H1 (cell line): ENCODE measurements at regions not wholly inside any gene's neighbourhood (a gene's known extent, or its start where the extent isn't known, plus 50 kb on each side); places are given as distances from the start of the nearest gene placed in this dataset.

ENCODE experiments used
- CTCF ChIA-PET: fragments of 300-600 bp; sonication (Branson Sonifier 250); formaldehyde crosslinking; loops from one replicate; lab custom pipeline; 2021; ENCODE audit not compliant: partially characterized antibody; lab: Charles Lee
- POLR2A ChIA-PET: fragments of 300-600 bp; sonication (Branson Sonifier 250); formaldehyde crosslinking; loops from one replicate; lab custom pipeline; 2021; ENCODE audit warnings: inconsistent platforms; ENCODE audit not compliant: partially characterized antibody; lab: Charles Lee
- DNase-seq, 2 experiments: peaks; one replicate each; pipeline versions ENCODE4 v3.0.0 to v3.0.0-alpha.2; 2010 to 2022; ENCODE audit warnings: low spot score in 2 of 2, low read depth in 1 of 2, mixed read lengths in 1 of 2
- FAIRE-seq: peaks from 2 replicates; lab custom pipeline; 2011; peaks lifted over from hg19 to GRCh38; lab: Jason Lieb, UNC
- H2AFZ ChIP-seq: 2 replicates; pipeline ENCODE4 v1.8.1; 2012; ENCODE audit warnings: low read length, inconsistent platforms
- H2AK5ac ChIP-seq: 2 replicates; pipeline ENCODE4 v1.6.1; 2013; ENCODE audit warnings: low read depth, low read length
- H2BK120ac ChIP-seq: replicated peaks from 2 replicates; pipeline ENCODE3; 2013; ENCODE audit warnings: low read depth, low read length, inconsistent platforms
- H2BK12ac ChIP-seq: 2 replicates; pipeline ENCODE4 v1.6.1; 2013; ENCODE audit warnings: low read depth, low read length
- H2BK15ac ChIP-seq: 2 replicates; pipeline ENCODE4 v1.6.1; 2013; ENCODE audit warnings: low read length
- H2BK20ac ChIP-seq: 2 replicates; pipeline ENCODE4 v1.6.1; 2013; ENCODE audit warnings: low read length
- H2BK5ac ChIP-seq: 2 replicates; pipeline ENCODE4 v1.6.1; 2013; ENCODE audit warnings: low read depth, low read length
- H3K14ac ChIP-seq: 2 replicates; pipeline ENCODE4 v1.6.1; 2013; ENCODE audit warnings: inconsistent platforms; ENCODE audit not compliant: insufficient read length
- H3K18ac ChIP-seq: 2 replicates; pipeline ENCODE4 v1.6.1; 2013; ENCODE audit warnings: low read length; ENCODE audit errors: extremely low read depth
- H3K23ac ChIP-seq: 2 replicates; pipeline ENCODE4 v1.6.1; 2013; ENCODE audit warnings: inconsistent platforms; ENCODE audit not compliant: insufficient read length
- H3K23me2 ChIP-seq: 2 replicates; pipeline ENCODE4 v1.6.1; 2013; ENCODE audit warnings: low read depth, low read length
- H3K27ac ChIP-seq: 2 replicates; pipeline ENCODE4 v1.6.1; 2011; ENCODE audit warnings: low read depth, low read length, inconsistent platforms
- H3K27me3 ChIP-seq, 4 experiments: replicated peaks in 1 of 4; 1 replicate in 1 of 4; 2 replicates in 3 of 4; pipeline versions ENCODE4 v1.6.1 to v1.8.1; 2011 to 2013; ENCODE audit warnings: low read length in 3 of 4, mild to moderate bottlenecking in 3 of 4, inconsistent platforms in 2 of 4, mixed read lengths in 2 of 4, moderate library complexity in 1 of 4; ENCODE audit not compliant: control insufficient read depth in 3 of 4, insufficient read depth in 3 of 4; ENCODE audit errors: extremely low read depth in 1 of 4
- H3K36me3 ChIP-seq, 4 experiments: 2 replicates each; pipeline versions ENCODE4 v1.6.1 to v1.8.1; 2011 to 2013; ENCODE audit warnings: mild to moderate bottlenecking in 4 of 4, low read length in 3 of 4, moderate library complexity in 2 of 4, control low read depth in 1 of 4, inconsistent platforms in 1 of 4; ENCODE audit not compliant: insufficient read depth in 4 of 4, control insufficient read depth in 2 of 4
- H3K4ac ChIP-seq: replicated peaks from 2 replicates; pipeline ENCODE3; 2013; ENCODE audit warnings: low read length, low read depth, mixed read lengths, inconsistent platforms; ENCODE audit not compliant: insufficient read length
- H3K4me1 ChIP-seq, 4 experiments: replicated peaks in 1 of 4; 1 replicate in 1 of 4; 2 replicates in 3 of 4; pipeline versions ENCODE4 v1.6.1 to v1.8.1; 2011 to 2013; ENCODE audit warnings: low read length in 3 of 4, inconsistent platforms in 2 of 4, mixed read lengths in 1 of 4; ENCODE audit not compliant: insufficient read depth in 4 of 4, control insufficient read depth in 3 of 4
- H3K4me2 ChIP-seq, 2 experiments: 2 replicates each; pipeline versions ENCODE4 v1.6.1 to v1.8.1; 2011 to 2013; ENCODE audit warnings: low read depth in 2 of 2, low read length in 2 of 2, control low read depth in 1 of 2, inconsistent platforms in 1 of 2, mild to moderate bottlenecking in 1 of 2; ENCODE audit not compliant: insufficient read depth in 1 of 2
- H3K4me3 ChIP-seq, 4 experiments: fragments of 200-600, 300-600 bp in 1 of 4; sonication (generic), shearing (Covaris generic), sonication (Bioruptor Twin) in 1 of 4; 2 replicates each; pipeline versions ENCODE4 v1.5.1 to v1.8.1; 2011 to 2016; ENCODE audit warnings: low read length in 4 of 4, low read depth in 3 of 4, control low read depth in 2 of 4, inconsistent platforms in 2 of 4, mild to moderate bottlenecking in 2 of 4, mixed read lengths in 1 of 4, moderate library complexity in 1 of 4; ENCODE audit not compliant: insufficient read depth in 2 of 4; ENCODE audit errors: extremely low read depth in 1 of 4
- H3K56ac ChIP-seq: replicated peaks from 2 replicates; pipeline ENCODE3; 2013; ENCODE audit warnings: low read depth, mild to moderate bottlenecking, mixed read lengths, low read length, inconsistent platforms; ENCODE audit not compliant: insufficient read length
- H3K79me1 ChIP-seq: 2 replicates; pipeline ENCODE4 v1.6.1; 2013; ENCODE audit warnings: low read depth, low read length, control low read depth
- H3K79me2 ChIP-seq, 2 experiments: 2 replicates each; pipeline versions ENCODE4 v1.6.1 to v1.8.1; 2012 to 2013; ENCODE audit warnings: low read length in 2 of 2, mild to moderate bottlenecking in 2 of 2, inconsistent platforms in 1 of 2; ENCODE audit not compliant: insufficient read depth in 2 of 2, control insufficient read depth in 1 of 2
- H3K9ac ChIP-seq, 4 experiments: replicated peaks in 1 of 4; 1 replicate in 1 of 4; 2 replicates in 3 of 4; pipeline versions ENCODE4 v1.6.1 to v1.8.1; 2011 to 2013; ENCODE audit warnings: low read depth in 3 of 4, low read length in 3 of 4, control low read depth in 2 of 4, mild to moderate bottlenecking in 2 of 4, moderate library complexity in 2 of 4, inconsistent platforms in 1 of 4; ENCODE audit errors: extremely low read depth in 1 of 4
- H3K9me3 ChIP-seq, 2 experiments: 2 replicates each; pipeline versions ENCODE4 v1.6.1 to v1.8.1; 2012 to 2013; ENCODE audit warnings: mild to moderate bottlenecking in 2 of 2, moderate library complexity in 2 of 2, control low read depth in 1 of 2, inconsistent platforms in 1 of 2, low read depth in 1 of 2, low read length in 1 of 2, mixed read lengths in 1 of 2; ENCODE audit not compliant: insufficient read depth in 2 of 2
- H4K20me1 ChIP-seq, 2 experiments: replicated peaks in 1 of 2; 2 replicates each; pipeline versions ENCODE3 to v1.8.1; 2011 to 2013; ENCODE audit warnings: inconsistent platforms in 2 of 2, low read length in 2 of 2, mild to moderate bottlenecking in 1 of 2; ENCODE audit not compliant: insufficient read depth in 2 of 2, control insufficient read depth in 1 of 2
- H4K5ac ChIP-seq: 2 replicates; pipeline ENCODE4 v1.6.1; 2013; ENCODE audit warnings: low read length, low read depth, mixed read lengths, inconsistent platforms; ENCODE audit not compliant: insufficient read length
- H4K8ac ChIP-seq: 2 replicates; pipeline ENCODE4 v1.8.0; 2013; ENCODE audit warnings: mild to moderate bottlenecking, moderate library complexity, low read length, inconsistent platforms; ENCODE audit not compliant: insufficient read depth; ENCODE audit errors: extremely low read depth
- H4K91ac ChIP-seq: replicated peaks from 2 replicates; pipeline ENCODE3; 2013; ENCODE audit warnings: low read length, mixed read lengths, inconsistent platforms; ENCODE audit not compliant: insufficient read length
- ASH2L ChIP-seq: fragments of 200-600, 300-600 bp; sonication (generic); IDR thresholded peaks from one replicate; pipeline ENCODE4 v1.7.1; 2017; ENCODE audit warnings: low read length
- HDAC6 ChIP-seq: IDR thresholded peaks from one replicate; pipeline ENCODE4 v1.7.1; 2012; ENCODE audit warnings: low read depth, mild to moderate bottlenecking, inconsistent platforms, low read length, moderate library complexity
- NRF1 ChIP-seq: IDR thresholded peaks from 2 replicates; pipeline ENCODE4 v1.6.1; 2011; ENCODE audit warnings: mild to moderate bottlenecking, low read depth, low read length, improper control_type of control experiment
- ZNF274 ChIP-seq: IDR thresholded peaks from 2 replicates; pipeline ENCODE4 v1.7.0; 2012; ENCODE audit warnings: low read length, borderline replicate concordance; ENCODE audit errors: extremely low read depth
- WGBS, 2 experiments: shearing (Covaris generic) in 1 of 2; methylation state at CpG; one replicate each; pipeline versions ENCODE4 v1.1.6 to v1.1.7; 2013 to 2015; ENCODE audit warnings: low lambda C conversion rate in 2 of 2, mixed read lengths in 2 of 2, inconsistent platforms in 1 of 2, low coverage in 1 of 2, missing lambda C conversion rate in 1 of 2; ENCODE audit not compliant: insufficient replicate concordance in 2 of 2, insufficient coverage in 1 of 2, insufficient read length in 1 of 2; ENCODE audit errors: extremely low coverage in 1 of 2, missing lambda C conversion rate in 1 of 2; 5-methylcytosine and 5-hydroxymethylcytosine counted together

- Histone ChIP-seq H2BK5ac (no peak overlapping the region), H3K79me2 (no peaks in the 10 kb centered on the region), H3K23ac (no peak overlapping the region), H4K8ac (no peak overlapping the region), H3K56ac (no peak overlapping the region), H3K9ac (no peak overlapping the region), H3K27ac (no peak overlapping the region), H3K18ac (no peak overlapping the region), H3K9me3 (no peaks in the 10 kb centered on the region; a peak in 1 of 4 replicates), H3K36me3 (no peaks in the 10 kb centered on the region), H3K14ac (no peak overlapping the region), H3K4me3 (no peak overlapping the region), H3K79me1 (no peaks in the 10 kb centered on the region), H4K91ac (no peak overlapping the region), H3K4me1 (no peaks in the 10 kb centered on the region), H2AK5ac (no peak overlapping the region), H2BK20ac (no peak overlapping the region), H2BK15ac (no peak overlapping the region), H2BK120ac (no peak overlapping the region), H3K4ac (no peak overlapping the region), H4K20me1 (no peaks in the 10 kb centered on the region), H4K5ac (no peak overlapping the region), H2BK12ac (no peak overlapping the region), H3K27me3 (peaks cover 0 to 7% (median 0%) of the 10 kb centered on the region in 4 experiments; a peak in 2 of 7 replicates), H3K4me2 (no peak overlapping the region), H2AFZ (no peak overlapping the region), H3K23me2 (no peaks in the 10 kb centered on the region)
- no peak for TF ChIP-seq ASH2L
- TF ChIP-seq ZNF274: no peak
- no peak for TF ChIP-seq HDAC6
- no peak for TF ChIP-seq NRF1
- FAIRE-seq (no peak), DNase-seq (no peak)
- WGBS, 2 experiments: 91% methylated on average over 3 of the region's 3 CpGs; no CpG with 5 or more reads in 1 of the 2 experiments
- ChIA-PET CTCF (interaction anchor here (0.7 kb wide), 1 partner anchor 19 kb away, joined by 3 read pairs; no protein-coding TSS in a partner anchor), POLR2A (interaction anchor here (0.7 kb wide), 1 partner anchor 42 kb away, joined by 3 read pairs; no protein-coding TSS in a partner anchor)
These were observed 72.1 kb upstream of the SIM2 start for GRCh38 chr21:36626791-36627190.
